HG03442 (cell line): ENCODE measurements at regions not wholly inside any gene's neighbourhood (a gene's known extent, or its start where the extent isn't known, plus 50 kb on each side); places are given as distances from the start of the nearest gene placed in this dataset.
A peak's percentile ranks its signal among the peaks of the same experiment; 100 is the strongest.
"Not testable (repeated sequence)": the region's sequence is repeated elsewhere in the genome, so short reads cannot be mapped to it uniquely, and the experiment has no call there.

Experiments
- ATAC-seq: cut with Tn5 transposase; IDR thresholded peaks from one replicate; pipeline ENCODE4 v1.9.1; 2021; ENCODE audit warnings: mild to moderate bottlenecking, moderate library complexity; ENCODE audit not compliant: unreplicated experiment

DNA sequence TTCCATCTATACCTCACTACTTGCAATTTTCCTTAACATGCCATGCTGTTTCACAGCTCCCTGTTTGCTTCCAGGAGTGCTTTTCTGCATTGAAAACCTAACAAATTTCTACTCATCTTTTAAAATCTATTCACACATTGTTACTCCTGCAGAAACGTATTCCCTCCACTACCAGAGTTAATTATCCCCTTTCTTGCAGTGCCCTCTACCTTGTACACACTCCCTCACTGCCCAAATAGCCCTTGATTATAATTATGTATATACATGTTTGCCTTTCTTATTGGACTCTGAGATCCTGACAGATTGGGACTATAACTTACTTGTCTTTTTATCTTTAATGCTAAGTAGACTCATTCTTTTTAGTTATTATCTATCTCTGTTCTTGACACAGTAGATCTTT, 325.0 kb downstream of the OXSM start:
- no peak for ATAC-seq

GRCh38 chr3:26118165-26118564, 328.3 kb downstream of the OXSM start:
- ATAC-seq: peak; percentile 64

GRCh38 chr3:26132942-26133341, 343.1 kb downstream of the OXSM start:
- no peak for ATAC-seq

- no peak for ATAC-seq
Observed at GRCh38 chr3:26141296-26141695, 351.4 kb downstream of the OXSM start.

- ATAC-seq: no peak
Observed at GRCh38 chr3:26145769-26146168, 355.9 kb downstream of the OXSM start.

GRCh38 chr3:26157428-26157827, 367.5 kb downstream of the OXSM start:
- ATAC-seq: not testable (repeated sequence)

GRCh38 chr3:26171006-26171405, 381.1 kb downstream of the OXSM start:
- ATAC-seq: no peak

- ATAC-seq: no peak
Observed at GRCh38 chr3:26191556-26191955, 401.7 kb downstream of the OXSM start.

DNA sequence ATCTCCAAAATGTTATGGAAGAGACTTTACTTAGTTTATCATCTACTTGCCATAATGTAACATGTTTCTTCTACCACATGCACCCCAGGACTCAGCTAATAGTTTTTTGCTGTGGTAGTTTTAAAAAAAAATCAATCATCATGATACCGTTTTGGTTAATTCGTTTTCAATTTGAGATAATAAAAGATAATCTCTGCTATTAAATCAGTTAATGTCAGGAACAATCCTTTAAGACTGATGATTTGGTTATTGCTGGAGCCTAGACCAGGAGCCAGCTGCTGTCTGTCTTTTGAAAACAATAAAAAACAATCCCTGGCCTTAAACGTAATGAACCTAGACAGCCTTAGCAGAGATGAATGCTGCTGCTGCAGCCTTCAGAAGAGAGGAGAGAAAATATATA, 403.7 kb downstream of the OXSM start:
- no peak for ATAC-seq

DNA sequence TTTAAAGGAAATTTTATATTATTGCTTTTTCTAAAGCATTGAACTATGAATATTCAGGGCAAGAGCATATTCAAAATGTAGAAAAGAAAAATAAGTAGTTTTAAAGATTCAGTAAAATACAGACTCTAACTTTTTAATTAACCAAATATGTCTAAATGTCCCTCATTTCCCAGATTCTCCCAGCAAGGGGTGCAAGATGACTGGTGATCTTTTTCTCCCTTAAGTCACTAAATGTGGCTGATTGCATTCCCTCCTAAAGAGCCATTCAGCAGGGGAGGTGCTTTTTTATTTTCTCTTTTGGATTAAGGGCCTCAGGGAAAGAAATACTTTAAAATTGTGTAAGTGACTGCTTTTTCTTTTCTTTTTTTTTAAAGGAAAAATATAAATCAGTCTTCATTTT, 406.9 kb downstream of the OXSM start:
- no peak for ATAC-seq

DNA sequence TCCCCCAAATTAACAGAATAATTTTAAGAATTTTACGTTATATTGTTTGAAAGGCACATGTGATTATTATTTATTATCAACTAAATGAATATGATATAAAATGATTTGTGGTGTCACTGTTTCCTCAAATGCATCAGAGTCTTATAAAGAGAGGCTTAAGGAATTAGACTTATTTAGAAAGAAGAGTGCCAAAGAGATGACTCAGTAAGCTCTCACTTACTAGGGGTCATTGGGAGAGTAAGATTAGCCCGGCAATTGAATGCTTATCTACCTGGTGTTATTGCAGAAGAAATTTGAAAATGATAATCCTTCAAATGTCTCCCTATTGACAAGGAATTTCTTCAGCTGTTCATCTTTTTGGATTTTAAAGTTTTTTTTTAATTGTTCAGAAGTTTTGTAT, 408.7 kb downstream of the OXSM start:
- ATAC-seq: no peak

DNA sequence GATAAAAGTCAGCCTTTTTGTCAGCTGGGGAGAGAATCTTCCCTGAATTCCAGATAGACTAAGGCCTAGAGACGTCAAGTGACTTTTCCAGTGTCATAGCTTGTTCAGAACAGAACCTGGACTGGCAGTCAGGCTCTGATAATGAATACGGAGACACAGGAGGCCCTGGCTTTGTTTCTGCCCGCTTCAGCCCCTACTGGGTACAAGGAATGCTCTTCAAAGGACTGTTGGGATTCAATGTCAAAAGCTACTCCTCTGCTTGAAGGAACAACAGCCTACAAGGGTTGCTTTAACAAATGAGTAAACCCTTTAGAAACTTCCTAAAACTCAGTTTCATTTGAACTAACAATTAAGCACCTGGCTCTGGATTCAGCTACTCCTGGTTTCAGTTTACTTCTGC, 412.3 kb downstream of the OXSM start:
- ATAC-seq: no peak

- no peak for ATAC-seq
Observed at GRCh38 chr3:26205475-26205874, 415.6 kb downstream of the OXSM start.

DNA sequence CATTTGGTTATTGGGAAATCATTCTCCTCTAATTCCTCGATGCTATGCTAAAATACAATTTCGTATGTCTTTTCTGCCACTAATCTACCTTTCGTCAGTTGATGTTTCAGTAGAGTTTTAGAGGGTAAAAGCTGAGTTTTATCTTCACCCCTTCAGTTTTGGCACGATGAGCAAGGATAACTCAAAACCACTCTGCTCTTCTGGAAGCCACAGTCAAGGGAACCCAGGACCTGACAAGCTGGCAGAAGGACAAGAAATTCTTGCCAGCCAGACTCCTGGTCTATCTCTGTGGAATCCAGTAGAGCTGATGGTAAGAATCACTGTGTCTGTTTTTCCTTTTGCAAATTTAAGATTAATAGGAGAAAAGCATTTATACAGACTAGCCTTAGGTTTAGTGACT, 414.4 kb upstream of the LRRC3B start:
- no peak for ATAC-seq

- no peak for ATAC-seq
Observed at GRCh38 chr3:26229801-26230200, 392.8 kb upstream of the LRRC3B start.

DNA sequence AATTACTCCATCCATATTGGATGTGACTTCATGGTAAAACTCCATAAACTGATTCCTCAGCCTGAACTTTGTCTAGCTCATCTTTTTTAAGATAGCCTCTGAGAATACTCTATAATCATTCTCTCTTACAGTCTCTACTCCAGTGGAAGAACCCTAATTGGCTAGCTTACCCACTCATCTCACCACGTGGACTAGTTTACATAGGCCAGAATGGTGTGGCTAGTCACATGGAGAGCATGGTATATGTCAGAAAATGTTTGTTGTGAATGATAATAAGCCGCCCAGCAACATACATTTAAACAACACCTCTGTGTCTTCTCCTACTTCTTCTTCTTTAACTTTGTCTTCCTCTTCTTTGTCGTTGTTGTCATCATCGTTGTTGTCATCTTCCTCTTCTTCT, 389.2 kb upstream of the LRRC3B start:
- ATAC-seq: no peak

GRCh38 chr3:26236531-26236930, 386.0 kb upstream of the LRRC3B start:
- no peak for ATAC-seq

DNA sequence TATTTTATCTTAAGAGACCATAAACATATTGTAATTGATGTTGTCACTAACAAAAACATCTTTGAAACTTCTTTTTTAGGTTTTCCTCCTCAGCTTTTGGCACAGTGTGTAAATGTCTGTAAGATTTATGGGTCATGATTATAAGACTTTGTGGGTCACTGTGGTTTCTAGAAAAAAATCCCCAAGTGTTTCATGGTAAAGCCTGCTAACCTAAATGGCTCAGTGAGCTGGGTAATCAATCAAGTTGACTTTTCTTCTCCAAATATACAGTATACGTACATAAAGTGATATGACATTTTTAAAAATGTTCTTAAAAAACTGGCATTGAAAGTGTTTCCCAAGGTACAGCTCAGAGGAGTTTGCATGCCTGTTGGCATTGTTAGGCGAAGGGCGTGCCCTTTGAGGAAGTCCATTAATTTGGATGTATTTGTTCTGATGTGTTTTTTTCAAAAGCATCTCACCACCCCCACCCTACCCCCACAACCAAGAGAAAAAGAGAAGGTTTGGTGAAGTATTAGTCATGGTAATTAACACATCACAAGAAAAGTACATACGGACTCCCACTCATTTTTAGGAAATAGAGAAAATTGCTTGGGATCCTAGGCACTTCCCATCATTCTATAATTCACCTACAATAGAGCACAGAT, 385.4 kb upstream of the LRRC3B start:
- no peak for ATAC-seq

GRCh38 chr3:26244586-26244985, 378.0 kb upstream of the LRRC3B start:
- ATAC-seq: not testable (repeated sequence)

- ATAC-seq: no peak
Observed at GRCh38 chr3:26245236-26245635, 377.3 kb upstream of the LRRC3B start.

DNA sequence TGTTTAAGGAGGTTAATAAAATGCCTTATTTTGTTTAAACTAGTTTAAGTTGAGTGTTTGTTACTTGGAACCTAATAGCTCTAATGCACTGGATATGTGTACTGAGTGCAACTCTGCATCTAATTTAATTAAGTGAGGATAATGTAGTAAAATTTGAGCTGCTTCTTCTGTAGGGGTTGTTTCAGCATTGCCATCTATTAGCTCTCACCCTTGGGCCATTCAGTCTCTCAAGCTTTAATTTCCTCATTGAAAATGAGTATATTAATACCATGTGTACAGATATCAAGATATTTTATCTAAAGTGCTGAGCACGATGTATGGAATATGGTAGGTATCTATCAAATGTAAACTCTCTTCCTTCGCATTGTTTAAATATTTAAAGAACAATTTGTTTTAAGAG, 375.7 kb upstream of the LRRC3B start:
- ATAC-seq: no peak

- no peak for ATAC-seq
Observed at GRCh38 chr3:26247712-26248111, 374.9 kb upstream of the LRRC3B start.

GRCh38 chr3:26252001-26252400, 370.6 kb upstream of the LRRC3B start:
- ATAC-seq: no peak
